Esophagus squamous epithelium (tissue), 5 donors: ENCODE measurements at regions not wholly inside any gene's neighbourhood (a gene's known extent, or its start where the extent isn't known, plus 50 kb on each side); places are given as distances from the start of the nearest gene placed in this dataset.

Experiments
- DNase-seq: peaks from one replicate; lab custom pipeline; 2025; lab: John Stamatoyannopoulos, UW
- H3K27ac ChIP-seq, 4 donors: fragments of 200-600 bp; sonication (generic); one replicate each; pipeline ENCODE4 v1.5.1; 2016 to 2019; ENCODE audit warnings: mild to moderate bottlenecking in 1 of 4
- H3K27me3 ChIP-seq, 4 donors: fragments of 200-600 bp; sonication (generic); 1 replicate in 3 of 4; 2 replicates in 1 of 4; pipeline versions ENCODE4 v1.5.1 to v1.6.0; 2017 to 2021; ENCODE audit warnings: antibody characterized with exemption in 1 of 4
- H3K36me3 ChIP-seq, 3 donors: fragments of 200-600 bp; sonication (generic); one replicate each; pipeline ENCODE4 v1.5.1; 2016 to 2019
- H3K4me1 ChIP-seq, 3 donors: fragments of 200-600 bp; sonication (generic); one replicate each; pipeline ENCODE4 v1.5.1; 2017 to 2019
- H3K4me3 ChIP-seq, 4 donors: fragments of 200-600 bp; sonication (generic); 1 replicate in 3 of 4; 2 replicates in 1 of 4; pipeline ENCODE4 v1.5.1; 2016 to 2019; ENCODE audit warnings: mild to moderate bottlenecking in 2 of 4, moderate library complexity in 1 of 4
- H3K9me3 ChIP-seq, 3 donors: fragments of 200-600 bp; sonication (generic); one replicate each; pipeline ENCODE4 v1.5.1; 2016 to 2019
- CTCF ChIP-seq, 6 experiments: fragments of 450-650 bp in 4 of 6; fragments of 200-600 bp in 2 of 6; sonication (generic) in 2 of 6; IDR thresholded peaks; one replicate each; pipeline ENCODE4 v1.5.1; 2016 to 2019; ENCODE audit warnings: antibody characterized with exemption in 6 of 6, mild to moderate bottlenecking in 4 of 6, moderate library complexity in 4 of 6
- POLR2A ChIP-seq, 4 donors: fragments of 450-650 bp; IDR thresholded peaks; one replicate each; pipeline ENCODE4 v1.6.1; 2017; ENCODE audit warnings: antibody characterized with exemption in 4 of 4, mild to moderate bottlenecking in 4 of 4, moderate library complexity in 3 of 4
- WGBS, 2 donors: methylation state at CpG; one replicate each; pipeline ENCODE4 v1.1.5; 2018; 5-methylcytosine and 5-hydroxymethylcytosine counted together
- intact Hi-C: fragments of 100-400 bp; cut with DNase I; formaldehyde crosslinking; loops from one replicate; pipeline ENCODE4 v1.15.0; 2022
- donor health status: DM: yes; HTN: yes; CAD: no.

- 69 to 73% methylated on average over 2 of the region's 2 CpGs for WGBS, 2 donors
- intact Hi-C loops, result no loop called here
- no peaks in the 10 kb centered on the region for H3K27me3 ChIP-seq
- H3K27ac ChIP-seq, result no peak overlapping the region
- no peak for DNase-seq
- TF ChIP-seq CTCF (IDR thresholded peaks at IDR 0.05) (no peak), POLR2A (IDR thresholded peaks at IDR 0.05) (no peak)
- H3K4me1 ChIP-seq, result no peaks in the 10 kb centered on the region
- H3K9me3 ChIP-seq, result peaks cover 0 to 4% (median 0%) of the 10 kb centered on the region in 3 donors
- no peak overlapping the region for H3K4me3 ChIP-seq
- H3K36me3 ChIP-seq, result no peaks in the 10 kb centered on the region
Measured at GRCh38 chr7:153090764-153091163, 331.2 kb downstream of the ACTR3B start.

GRCh38 chr7:153091477-153091876 is 331.9 kb downstream of the ACTR3B start:
- Histone ChIP-seq H3K9me3 (peaks cover 0 to 4% (median 0%) of the 10 kb centered on the region in 3 donors), H3K27me3 (no peaks in the 10 kb centered on the region), H3K27ac (no peak overlapping the region), H3K4me3 (no peak overlapping the region), H3K36me3 (no peaks in the 10 kb centered on the region), H3K4me1 (no peaks in the 10 kb centered on the region)
- WGBS, 2 donors, result 74 to 80% methylated on average over 12 to 13 of the region's 13 CpGs
- intact Hi-C loops, result no loop called here
- TF ChIP-seq POLR2A (IDR thresholded peaks at IDR 0.05) (no peak), CTCF (IDR thresholded peaks at IDR 0.05) (no peak)
- no peak for DNase-seq

GRCh38 chr7:153097511-153098201 is 338.1 kb downstream of the ACTR3B start:
- no peaks in the 10 kb centered on the region for H3K36me3 ChIP-seq
- DNase-seq, result no peak
- H3K9me3 ChIP-seq, result peaks cover 0 to 4% (median 0%) of the 10 kb centered on the region in 3 donors

GRCh38 chr7:153099235-153099634 is 339.7 kb downstream of the ACTR3B start:
- intact Hi-C loops, result no loop called here
- Histone ChIP-seq H3K9me3 (peaks cover 0 to 4% (median 0%) of the 10 kb centered on the region in 3 donors), H3K4me1 (no peaks in the 10 kb centered on the region), H3K4me3 (no peak overlapping the region), H3K27me3 (no peaks in the 10 kb centered on the region), H3K36me3 (no peaks in the 10 kb centered on the region), H3K27ac (no peak overlapping the region)
- WGBS, 2 donors, result 77 to 83% methylated on average over 5 to 8 of the region's 8 CpGs
- TF ChIP-seq POLR2A (IDR thresholded peaks at IDR 0.05), result no peak
- no peak for TF ChIP-seq CTCF (IDR thresholded peaks at IDR 0.05)
- no peak for DNase-seq

More at GRCh38 chr7:153097511-153098201, 338.1 kb downstream of the ACTR3B start:
- no peak overlapping the region for H3K27ac ChIP-seq
- H3K27me3 ChIP-seq, result no peaks in the 10 kb centered on the region
- 52 to 57% methylated on average over 8 of the region's 8 CpGs for WGBS, 2 donors
- H3K4me1 ChIP-seq, result no peaks in the 10 kb centered on the region
- intact Hi-C loops, result no loop called here
- TF ChIP-seq CTCF (IDR thresholded peaks at IDR 0.05), result no peak
- no peak for TF ChIP-seq POLR2A (IDR thresholded peaks at IDR 0.05)
- no peak overlapping the region for H3K4me3 ChIP-seq

GRCh38 chr7:153100691-153101237 is 341.2 kb downstream of the ACTR3B start:
- no peaks in the 10 kb centered on the region for H3K36me3 ChIP-seq
- 78 to 84% methylated on average over 11 of the region's 11 CpGs for WGBS, 2 donors
- no peak overlapping the region for H3K4me3 ChIP-seq
- no peaks in the 10 kb centered on the region for H3K27me3 ChIP-seq
- DNase-seq, result no peak
- no peak overlapping the region for H3K27ac ChIP-seq
- no peaks in the 10 kb centered on the region for H3K4me1 ChIP-seq
- intact Hi-C loops, result no loop called here
- TF ChIP-seq POLR2A (IDR thresholded peaks at IDR 0.05) (no peak), CTCF (IDR thresholded peaks at IDR 0.05) (no peak)
- H3K9me3 ChIP-seq, result no peaks in the 10 kb centered on the region
